ENCODE measurements at regions not wholly inside any gene's neighbourhood (a gene's known extent, or its start where the extent isn't known, plus 50 kb on each side); places are given as distances from the start of the nearest gene placed in this dataset.

DNA sequence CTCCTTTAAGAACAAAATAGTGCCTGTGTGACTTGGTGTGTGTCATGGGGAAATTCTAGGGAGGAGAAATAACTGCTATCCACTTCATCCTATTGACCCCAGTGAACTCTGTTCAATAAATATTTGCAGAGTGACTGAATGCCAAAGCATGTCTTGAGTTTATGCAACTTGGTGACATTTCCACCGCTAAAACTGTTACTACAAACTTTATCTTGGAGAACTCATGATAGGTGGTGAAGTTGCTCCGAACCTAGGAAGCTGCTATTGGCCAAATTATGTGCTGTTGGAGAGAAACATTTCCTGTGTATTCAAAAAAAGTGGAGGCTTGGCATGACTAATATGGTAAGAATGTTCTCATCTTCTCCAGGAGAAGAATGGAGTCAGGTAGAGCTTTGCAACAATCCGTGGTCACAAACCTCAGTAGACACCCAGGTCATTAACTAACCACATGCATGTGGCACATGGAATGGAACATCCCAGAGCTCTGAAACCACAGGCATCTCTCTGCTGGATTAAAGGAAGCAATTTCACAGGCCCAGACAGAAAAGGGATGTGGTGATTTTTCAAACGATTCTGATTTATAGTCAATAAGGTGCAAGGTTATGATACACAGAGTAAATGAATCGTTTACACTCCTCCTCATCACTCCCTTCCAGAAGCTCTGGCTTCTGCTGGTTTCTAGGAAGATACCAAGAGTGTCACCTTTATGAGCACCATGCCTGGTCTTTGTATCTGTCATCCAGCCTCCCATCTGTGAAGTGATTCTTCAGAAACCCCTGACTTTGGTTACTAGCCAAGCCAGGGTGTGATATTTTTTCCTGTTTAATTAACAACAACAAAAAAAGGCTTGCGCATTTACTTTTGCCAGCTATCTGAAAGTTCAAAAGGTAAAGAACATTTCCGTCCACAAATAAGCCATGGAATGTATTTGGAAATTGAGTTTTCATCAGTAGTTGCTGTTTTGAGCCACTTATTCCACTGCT is 361.1 kb downstream of the TGFB2 start:
- DNase-seq = no peak

DNA sequence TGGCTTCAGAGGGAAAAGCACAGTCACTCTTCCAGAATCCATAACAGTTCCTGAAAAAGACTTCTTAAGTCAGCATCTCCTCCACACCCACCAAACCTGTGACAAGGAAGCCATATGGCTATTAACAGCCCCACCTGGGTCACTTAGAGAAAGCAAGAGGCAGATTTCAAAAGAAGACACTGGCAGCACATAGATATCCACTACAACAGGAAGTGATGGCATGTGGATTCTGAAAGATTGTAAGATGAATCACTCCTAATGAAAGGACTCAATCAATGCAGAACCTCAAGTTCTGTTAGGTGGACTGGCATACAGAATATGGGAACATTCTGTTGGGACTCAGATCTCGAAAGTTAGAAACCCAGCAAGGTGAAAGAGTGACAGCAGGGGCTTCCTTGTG is 365.9 kb downstream of the TGFB2 start:
- DNase-seq = no peak

DNA sequence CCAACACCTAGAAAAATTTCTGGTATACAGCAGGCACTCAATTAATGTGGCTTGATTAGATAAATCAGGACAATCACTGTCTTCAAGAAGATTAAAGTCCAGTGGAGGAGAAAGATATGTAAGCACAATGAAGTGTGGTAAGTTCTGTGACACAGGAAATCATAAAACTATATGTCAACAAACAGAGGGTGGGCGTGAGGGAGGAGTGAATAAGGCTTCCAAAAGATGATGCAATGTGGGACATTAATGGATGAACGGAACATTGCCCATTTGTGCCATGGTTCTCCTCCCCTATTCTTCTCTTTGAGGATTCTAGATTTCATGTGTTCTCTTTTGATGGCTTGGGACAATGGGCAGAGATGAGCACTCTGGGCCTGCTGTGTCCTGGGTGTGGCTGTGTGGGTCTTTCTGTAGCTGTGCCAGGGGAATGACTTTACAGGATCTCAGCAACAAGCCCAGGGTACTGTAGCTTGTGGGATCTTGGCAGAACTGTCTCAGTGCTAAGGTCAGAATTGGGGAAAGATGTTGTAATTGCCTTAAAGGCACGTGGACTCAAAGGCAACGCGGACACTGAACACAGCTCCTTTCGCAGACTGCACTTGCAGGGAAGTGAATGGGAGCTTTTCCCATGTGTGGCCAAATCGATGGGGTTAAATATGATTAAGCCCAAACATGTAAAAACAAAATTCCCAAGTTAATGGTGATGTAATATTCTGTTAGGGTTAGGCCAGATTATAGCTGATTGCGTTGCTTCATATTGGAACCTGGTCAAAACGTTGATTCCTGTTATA is 366.9 kb downstream of the TGFB2 start:
- no peak for DNase-seq

DNA sequence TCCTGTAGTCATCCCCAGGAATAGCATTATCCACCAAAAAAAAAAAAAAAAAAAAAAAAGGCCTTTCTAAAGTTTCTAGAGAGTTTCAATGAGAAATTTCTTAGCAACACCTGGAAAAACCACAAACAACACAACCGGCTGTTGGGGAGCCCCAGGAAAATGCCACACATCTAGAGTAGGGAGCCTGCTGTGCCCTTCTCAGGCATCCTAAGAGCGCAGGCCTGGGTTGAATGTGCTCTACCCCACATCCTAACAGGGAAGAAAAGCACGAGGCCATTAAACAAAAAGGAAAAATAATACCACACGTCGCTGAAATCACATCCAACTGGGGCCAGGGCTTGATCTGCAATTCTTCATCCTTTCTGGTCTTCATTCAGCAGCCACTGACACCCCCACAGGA is 367.5 kb downstream of the TGFB2 start:
- DNase-seq = no peak

DNA sequence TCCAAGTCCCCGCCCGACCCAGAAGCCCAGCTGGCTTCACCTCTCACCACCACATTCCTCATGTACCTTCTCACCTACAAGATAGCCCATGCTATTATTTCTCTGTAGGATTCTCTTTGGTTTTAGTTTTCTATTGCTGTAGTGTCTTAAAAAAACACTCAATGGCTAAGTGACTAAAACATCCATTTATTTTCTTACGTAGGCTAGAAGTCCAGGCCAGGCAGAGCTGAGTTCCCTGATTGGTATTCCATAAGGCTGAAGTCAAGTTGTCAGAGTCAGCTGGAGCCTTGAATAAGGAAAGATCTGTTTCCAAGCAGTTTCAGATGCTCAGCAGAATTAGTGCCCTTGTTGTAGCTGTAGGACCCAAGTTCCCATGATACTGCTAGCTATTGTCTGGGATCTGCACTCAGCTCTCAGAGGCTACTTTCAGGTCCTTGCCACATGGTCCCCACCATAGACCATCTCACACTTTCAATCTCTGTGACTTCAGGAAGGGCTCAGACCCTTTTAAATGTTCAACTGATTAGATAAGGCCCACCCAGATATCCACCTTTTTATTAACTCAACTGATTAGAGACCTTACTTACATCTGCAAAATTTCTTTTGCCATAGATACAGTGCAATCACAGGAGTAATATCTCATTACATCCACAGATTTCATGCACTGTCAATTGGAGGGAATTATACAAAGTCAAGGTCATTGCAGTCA is 371.0 kb downstream of the TGFB2 start:
- DNase-seq = no peak

DNA sequence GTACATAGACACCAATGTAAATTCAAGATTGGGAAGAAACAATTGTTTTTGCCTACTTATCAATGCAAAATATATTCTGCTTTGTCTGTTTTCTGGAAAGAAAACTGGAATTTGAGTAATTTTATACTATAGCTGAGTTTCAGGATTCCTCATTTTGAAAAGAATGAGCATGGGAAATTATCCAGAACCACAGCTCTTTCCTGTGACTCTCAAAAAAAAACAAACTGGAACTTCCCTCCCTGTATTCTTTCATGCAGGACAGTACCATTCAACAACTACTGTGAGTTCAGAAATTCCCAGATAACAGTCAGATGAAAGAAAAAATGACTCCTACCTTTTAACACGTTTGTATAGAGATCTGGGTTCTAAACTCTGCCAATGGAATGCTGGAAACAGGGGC is 372.4 kb downstream of the TGFB2 start:
- no peak for DNase-seq

DNA sequence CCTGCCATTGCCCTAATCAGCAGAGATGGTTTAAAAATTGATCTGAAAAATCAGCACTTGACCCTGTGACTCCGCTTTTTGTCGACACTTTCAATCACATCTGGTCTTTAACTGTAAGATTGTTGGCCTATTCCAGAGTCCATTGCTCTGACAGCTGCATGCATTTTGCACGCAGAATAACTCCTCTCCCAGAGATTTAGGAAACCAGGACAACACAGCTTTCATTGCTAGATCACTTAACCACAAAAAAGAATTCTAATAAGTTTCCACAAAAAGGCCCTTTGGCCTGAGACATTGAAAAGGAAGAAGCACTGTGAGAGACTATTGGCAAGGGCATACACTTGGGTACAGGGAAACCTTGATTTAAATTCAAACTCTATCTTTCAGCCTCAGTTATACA is 373.1 kb downstream of the TGFB2 start:
- no peak for DNase-seq

DNA sequence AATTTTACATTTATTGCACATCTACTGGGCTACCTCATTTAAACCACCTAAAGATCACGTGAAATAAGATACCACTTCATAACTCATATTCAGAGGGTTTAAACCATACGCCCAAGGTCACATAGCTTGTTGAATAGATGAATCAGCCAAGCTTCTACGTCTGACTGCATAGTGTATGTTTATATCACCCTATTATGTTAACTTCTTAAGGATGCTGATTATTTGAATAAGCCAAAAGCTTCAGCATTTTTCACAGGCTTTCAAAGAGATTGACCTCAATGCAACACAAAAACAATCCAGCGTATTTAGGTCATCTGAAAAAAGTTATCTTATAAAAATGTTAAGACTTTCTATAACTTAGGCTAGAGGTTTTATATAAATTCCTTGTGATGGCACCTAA is 373.8 kb downstream of the TGFB2 start:
- DNase-seq = no peak

DNA sequence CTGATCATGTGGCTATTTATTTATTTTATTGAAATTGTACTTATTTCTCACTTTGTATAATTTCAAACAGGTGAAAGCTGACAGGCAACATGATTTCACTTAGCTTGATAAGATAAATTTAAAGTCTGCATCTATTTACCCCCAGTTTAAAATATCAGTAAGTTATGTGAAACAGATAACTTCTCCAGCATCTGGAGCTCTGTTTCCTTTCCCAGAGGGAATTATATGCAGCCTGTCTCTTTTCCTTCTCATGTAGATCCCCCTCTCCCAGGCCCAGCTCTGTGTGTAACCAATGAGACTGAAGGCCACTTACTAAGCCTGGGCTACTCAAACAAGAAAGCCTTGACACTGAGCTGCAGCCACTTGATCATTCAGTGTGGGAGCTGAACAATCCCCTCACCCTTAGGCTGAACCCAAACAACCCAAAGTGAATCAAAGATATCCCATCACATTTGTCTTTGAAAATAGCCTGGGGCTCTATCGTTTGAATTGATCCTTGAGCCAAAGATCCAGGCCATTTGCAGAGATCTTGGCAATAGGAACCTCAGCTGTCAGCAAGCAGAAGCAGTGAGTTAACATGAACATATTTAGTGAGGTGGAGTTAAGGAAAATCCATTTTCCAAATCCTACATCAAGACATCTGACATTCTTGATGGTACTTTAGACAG is 383.9 kb downstream of the TGFB2 start:
- no peak for DNase-seq

DNA sequence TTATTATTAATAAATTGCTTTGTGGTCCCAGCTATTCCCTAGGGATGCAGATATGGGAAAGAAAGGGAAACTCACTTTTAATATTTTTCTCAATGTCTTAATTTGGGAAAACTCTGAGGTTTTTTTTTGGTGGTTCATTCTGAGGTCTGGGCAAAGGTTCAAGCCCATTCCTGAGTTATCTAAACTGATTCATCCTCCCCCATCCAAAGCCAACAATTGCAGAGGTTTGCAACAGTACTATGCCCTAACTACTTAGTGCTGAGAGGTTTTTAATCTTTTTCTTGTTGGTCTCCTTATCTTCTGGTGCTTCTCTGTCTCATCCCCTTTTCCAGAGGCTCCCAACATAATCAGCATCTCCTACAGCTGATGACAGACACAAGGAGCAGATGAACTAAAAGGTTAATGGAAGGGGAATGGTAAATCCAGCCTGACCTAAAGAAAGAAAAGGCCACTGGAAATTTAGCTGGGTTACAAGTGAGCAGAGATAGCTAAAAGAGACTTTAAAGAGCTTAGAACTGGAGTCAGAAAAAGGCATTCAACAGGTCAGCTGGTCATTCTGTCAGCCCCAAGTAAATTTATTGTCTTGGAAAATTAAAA is 390.4 kb downstream of the TGFB2 start:
- DNase-seq = no peak

DNA sequence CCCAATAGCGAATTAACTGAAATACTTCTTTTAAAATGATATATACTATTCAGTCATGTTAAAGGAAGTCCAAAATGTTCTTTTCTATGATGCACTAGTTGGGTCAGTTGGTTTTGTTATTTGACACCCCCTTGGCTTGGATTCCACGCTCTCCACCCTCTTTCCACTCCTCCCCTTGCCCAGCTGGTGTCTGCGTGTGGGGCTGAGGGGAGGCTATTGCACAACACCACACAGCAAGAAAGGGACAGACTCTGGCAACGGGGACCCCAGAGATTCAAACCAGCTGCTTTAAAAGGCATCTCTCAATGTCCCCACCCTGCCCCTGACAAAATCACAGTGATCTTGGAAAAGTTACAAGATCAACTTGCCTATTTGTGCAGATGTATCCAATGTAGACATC is 394.3 kb downstream of the TGFB2 start:
- no peak for DNase-seq

DNA sequence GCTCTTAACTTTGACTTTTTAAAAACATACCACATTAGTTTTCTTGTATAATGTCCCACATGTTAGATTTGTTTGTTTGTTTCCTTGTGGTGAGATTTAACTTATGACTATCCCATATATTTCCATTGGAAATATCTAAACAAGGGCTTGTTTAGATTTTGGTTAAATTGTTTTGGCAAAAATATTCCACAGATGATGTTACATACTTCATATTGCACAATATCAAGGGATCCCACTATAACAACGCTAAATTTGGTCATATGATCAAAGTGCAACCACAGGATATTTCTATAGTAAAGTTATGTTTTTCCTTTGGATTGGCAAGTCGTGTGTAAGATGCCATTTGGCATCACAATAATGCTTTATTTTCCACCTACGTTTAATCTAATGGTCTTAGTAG is 396.7 kb downstream of the TGFB2 start:
- no peak for DNase-seq

DNA sequence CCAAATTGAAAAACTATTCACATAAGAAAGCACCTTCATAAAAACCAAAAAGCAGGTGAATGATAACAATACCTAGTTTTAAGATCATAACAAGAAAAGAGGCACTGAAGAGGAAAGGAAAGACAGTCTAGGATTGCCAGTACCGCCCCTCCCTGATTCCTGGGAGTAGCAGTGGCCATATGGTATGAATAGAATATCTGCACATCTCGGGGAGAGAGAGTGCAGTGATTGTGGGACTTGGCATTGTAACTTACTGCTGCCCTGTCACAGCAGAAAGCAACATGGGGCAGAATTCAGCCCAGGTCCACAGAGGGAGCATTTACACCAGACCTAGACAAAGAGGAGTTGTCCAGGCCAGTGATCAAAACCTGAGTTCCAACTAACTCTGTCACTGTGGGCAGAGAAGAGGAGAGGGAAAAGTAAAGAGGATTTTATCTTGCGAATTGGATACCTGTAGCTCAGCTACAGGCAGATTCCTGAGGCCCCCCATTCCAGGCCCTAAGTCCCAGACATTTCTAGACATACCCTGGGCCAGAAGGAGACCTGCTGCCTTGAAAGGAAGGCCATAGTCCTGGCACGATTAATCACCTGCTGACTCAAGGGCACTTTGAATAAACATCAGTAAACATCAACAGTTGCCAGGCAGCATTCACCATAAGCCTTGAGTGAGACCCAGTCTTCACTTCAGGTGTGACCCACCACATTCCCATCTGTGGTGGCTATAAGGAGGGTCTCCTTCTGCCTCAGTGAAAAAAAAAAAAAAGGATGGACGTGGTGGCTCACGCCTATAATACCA is 397.5 kb downstream of the TGFB2 start:
- DNase-seq = no peak

DNA sequence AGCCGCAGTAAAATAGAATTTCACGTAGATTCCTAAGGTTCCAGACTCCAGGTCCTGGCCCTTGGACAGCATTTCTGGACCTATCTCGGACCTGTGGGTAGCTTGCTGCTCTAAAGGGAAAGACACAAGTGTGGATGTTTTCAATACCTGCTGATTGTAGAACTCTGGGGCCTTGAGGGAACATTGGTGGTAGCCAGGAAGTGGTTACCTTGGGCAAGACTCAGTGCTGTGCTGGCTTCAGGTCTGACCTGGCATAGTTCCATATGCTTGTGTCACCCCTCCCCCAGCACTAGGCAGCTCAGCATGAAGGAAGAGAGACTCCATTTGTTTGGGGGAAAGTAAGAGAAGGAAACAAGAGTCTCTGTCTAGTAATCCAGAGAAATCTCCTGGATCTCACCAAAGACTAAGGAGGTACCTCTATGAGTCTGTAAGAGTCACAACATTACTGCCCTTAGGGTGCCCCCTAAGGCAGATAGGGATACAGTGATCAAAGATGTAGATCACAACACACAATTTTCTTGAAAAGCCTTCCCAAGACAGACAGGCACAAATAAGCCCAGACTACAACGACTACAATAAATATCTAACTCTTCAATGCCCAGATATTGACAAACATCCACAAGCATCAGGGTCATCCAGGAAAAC is 398.8 kb downstream of the TGFB2 start:
- DNase-seq = no peak

DNA sequence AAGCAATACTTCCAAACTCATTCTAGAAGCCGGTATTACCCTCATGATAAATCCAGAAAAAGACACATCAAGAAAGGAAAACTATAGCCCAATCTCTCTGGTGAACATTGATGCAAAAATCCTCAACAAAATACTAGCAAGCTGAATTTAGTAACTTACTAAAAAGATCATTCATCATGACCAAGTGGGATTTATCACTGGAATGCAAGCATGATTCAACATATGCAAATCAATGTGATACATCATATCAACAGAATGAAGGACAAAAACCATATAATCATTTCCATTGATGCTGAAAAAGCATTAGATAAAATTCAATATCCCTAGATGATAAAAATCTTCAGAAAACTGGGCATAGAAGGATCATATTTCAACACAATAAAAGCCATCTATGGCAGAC is 402.9 kb downstream of the TGFB2 start:
- no peak for DNase-seq

DNA sequence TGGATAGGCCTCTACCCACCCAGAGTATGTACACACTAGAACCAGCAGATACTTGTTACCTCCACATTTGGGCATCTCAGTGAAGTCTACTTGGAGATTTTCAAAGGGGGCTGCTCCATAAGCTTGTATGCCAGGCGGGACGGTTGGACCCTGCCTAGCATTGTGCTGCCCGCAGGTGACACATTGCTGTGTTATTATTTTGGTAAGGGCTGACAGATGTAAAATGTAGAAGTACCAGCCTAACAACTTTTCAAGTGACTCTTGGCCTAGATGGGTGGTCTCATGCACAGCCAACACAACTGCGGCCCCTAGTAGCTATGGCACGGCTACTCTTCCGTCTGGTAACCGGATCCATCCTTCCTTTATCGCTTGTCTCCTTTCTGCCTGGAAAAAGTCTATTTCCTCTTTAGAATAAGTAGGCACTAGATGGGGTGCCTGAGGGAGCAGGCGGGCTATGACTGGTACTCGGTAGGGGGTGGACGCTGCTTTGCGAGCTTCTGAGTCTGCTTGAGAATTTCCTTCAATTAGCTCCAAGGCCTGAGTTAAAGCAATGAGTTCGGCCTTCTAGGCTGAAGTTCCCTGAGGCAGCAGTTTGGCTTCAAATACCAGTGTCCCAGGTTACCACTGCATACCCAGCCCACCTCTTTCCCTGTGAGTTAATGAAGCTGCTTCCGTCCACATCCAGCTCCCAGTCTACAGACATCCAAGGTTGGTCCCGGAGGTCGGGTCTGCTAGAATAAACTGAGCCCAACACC is 405.3 kb downstream of the TGFB2 start:
- no peak for DNase-seq

DNA sequence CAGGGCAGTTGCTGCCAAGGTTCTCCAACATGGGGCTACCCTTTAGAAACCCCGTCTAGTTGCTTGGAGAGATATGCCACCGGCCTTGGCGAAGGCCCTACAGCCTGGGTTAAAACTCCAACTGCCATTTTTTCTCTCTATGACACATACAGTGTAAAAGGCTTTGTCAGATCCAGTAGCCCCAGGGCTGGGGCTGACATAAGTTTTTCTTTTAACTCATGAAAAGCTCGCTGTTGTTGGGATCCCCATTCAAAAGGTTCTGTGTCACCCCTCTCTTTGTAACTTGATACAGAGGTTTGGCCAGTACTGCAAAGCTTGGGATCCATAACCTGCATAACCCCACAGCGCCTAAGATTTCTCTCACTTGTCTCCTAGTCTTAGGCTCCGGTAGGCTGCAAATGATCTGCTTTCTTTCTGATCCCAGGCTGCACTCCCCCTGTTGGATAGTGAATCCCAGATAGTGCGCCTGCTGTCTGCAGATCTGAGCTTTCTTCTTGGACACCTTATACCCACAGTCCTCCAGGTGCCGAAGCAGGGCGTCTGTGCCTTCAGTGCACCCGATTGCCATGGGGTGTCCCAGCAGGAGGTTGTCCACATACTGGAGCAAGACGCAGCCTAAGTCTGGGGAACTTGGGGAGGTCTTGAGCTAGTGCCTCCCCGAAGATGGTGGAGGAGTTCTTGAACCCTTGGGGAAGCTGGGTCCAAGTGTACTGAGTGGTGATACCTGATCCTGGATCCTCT is 406.2 kb downstream of the TGFB2 start:
- DNase-seq = no peak

DNA sequence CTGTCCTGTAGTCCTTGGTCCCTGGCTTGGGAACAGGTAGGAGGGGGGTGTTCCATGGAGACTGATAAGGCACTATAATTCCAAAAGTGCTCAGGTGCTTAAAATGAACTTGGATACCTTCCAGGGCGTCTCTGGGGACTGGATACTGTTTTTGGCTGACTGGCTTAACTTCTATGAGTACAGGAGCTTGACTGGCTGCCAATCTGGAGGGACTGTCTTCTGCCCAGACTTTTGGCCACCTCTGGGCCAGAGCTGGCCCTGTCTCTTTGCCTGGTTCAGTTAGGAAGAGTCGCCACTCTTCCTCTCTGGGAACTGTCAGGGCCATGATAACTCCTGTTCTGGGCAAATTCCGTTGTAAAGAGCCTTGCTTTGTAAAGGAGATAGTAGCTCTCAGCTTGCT is 407.0 kb downstream of the TGFB2 start:
- DNase-seq = no peak

Measured in amygdala (tissue), 56 donors.